ENCODE measurements at regions not wholly inside any gene's neighbourhood (a gene's known extent, or its start where the extent isn't known, plus 50 kb on each side); places are given as distances from the start of the nearest gene placed in this dataset.

GRCh38 chr11:87662287-87662686 is 513.0 kb downstream of the RAB38 start:
- TF ChIP-seq GATA2 (IDR thresholded peaks at IDR 0.05; ENCODE audit: low read depth, low read length) (no peak), GATA3 (IDR thresholded peaks at IDR 0.05; ENCODE audit: low read depth, low read length) (no peak)
